ENCODE measurements at regions not wholly inside any gene's neighbourhood (a gene's known extent, or its start where the extent isn't known, plus 50 kb on each side); places are given as distances from the start of the nearest gene placed in this dataset.
"Not testable (repeated sequence)": the region's sequence is repeated elsewhere in the genome, so short reads cannot be mapped to it uniquely, and the experiment has no call there.

DNA sequence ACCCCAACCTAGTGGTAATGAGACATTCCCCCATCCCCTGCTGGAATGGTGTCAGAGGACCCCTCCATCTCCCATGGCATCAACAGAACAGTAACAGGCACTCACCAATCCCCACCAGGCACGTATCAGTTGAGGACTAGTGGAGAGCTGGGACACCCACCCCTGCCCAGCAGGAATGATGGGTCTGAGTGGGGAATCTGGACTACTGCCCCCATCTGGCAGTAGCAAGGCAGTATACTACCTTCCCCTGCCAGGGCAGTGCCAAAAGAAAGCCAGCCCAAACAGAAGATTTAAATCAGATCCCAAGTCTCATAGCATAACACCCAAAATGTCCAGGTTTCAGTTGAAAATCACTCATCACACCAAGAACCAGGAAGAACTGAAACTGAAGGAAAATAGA is 111.2 kb upstream of the NBPF12 start:
- TF ChIP-seq EZH2 (IDR thresholded peaks at IDR 0.05; ENCODE audit: borderline replicate concordance, insufficient read depth, low read depth, low read length, poor library complexity, severe bottlenecking), result not testable (repeated sequence)
- TF ChIP-seq, protein P1, sequence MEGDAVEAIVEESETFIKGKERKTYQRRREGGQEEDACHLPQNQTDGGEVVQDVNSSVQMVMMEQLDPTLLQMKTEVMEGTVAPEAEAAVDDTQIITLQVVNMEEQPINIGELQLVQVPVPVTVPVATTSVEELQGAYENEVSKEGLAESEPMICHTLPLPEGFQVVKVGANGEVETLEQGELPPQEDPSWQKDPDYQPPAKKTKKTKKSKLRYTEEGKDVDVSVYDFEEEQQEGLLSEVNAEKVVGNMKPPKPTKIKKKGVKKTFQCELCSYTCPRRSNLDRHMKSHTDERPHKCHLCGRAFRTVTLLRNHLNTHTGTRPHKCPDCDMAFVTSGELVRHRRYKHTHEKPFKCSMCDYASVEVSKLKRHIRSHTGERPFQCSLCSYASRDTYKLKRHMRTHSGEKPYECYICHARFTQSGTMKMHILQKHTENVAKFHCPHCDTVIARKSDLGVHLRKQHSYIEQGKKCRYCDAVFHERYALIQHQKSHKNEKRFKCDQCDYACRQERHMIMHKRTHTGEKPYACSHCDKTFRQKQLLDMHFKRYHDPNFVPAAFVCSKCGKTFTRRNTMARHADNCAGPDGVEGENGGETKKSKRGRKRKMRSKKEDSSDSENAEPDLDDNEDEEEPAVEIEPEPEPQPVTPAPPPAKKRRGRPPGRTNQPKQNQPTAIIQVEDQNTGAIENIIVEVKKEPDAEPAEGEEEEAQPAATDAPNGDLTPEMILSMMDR (IDR thresholded peaks at IDR 0.05), result not testable (repeated sequence)

Measured in B cell (primary cell).